SK-N-SH (cell line): ENCODE measurements at regions not wholly inside any gene's neighbourhood (a gene's known extent, or its start where the extent isn't known, plus 50 kb on each side); places are given as distances from the start of the nearest gene placed in this dataset.

Experiments
- CTCF ChIA-PET: fragments of 300-600, 350-600 bp; formaldehyde crosslinking; extraction: SDS; loops from one replicate; lab custom pipeline; 2021; lab: Yijun Ruan, JAX
- POLR2A ChIA-PET: fragments of 350-600 bp; sonication (Branson Sonifier 250); formaldehyde crosslinking; extraction: SDS; loops from one replicate; lab custom pipeline; 2020; ENCODE audit warnings: antibody characterized with exemption, inconsistent platforms; lab: Yijun Ruan, JAX
- DNase-seq: peaks from one replicate; pipeline ENCODE4 v3.0.0; 2012
- H2AFZ ChIP-seq: fragments of 200-600 bp; sonication (generic); 2 replicates; pipeline ENCODE4 v1.8.1; 2016; ENCODE audit warnings: antibody characterized with exemption, mild to moderate bottlenecking, low read depth
- H3F3A ChIP-seq: fragments of 200-600 bp; sonication (generic); replicated peaks from 2 replicates; pipeline ENCODE3; 2016; ENCODE audit warnings: antibody characterized with exemption, mild to moderate bottlenecking; ENCODE audit not compliant: insufficient read depth
- H3K27ac ChIP-seq, 2 experiments: fragments of 200-500 bp in 1 of 2; fragments of 200-600 bp in 1 of 2; sonication (Bioruptor generic) in 1 of 2; sonication (generic), shearing (Covaris generic) in 1 of 2; 2 replicates each; pipeline versions ENCODE4 v1.5.1 to v1.6.1; 2014 to 2016; ENCODE audit warnings: low read depth in 2 of 2, inconsistent platforms in 1 of 2, low read length in 1 of 2, mild to moderate bottlenecking in 1 of 2, mixed read lengths in 1 of 2
- H3K27me3 ChIP-seq: fragments of 200-600 bp; sonication (generic), shearing (Covaris generic); 2 replicates; pipeline ENCODE4 v1.6.1; 2016; ENCODE audit warnings: mixed run types; ENCODE audit not compliant: insufficient read depth
- H3K36me3 ChIP-seq, 2 experiments: fragments of 200-500 bp in 1 of 2; fragments of 200-600 bp in 1 of 2; sonication (Bioruptor generic) in 1 of 2; sonication (generic) in 1 of 2; replicated peaks in 1 of 2; 2 replicates each; pipeline versions ENCODE3 to v1.5.1; 2014 to 2016; ENCODE audit warnings: low read length in 1 of 2, mild to moderate bottlenecking in 1 of 2; ENCODE audit not compliant: insufficient read depth in 2 of 2, control insufficient read depth in 1 of 2
- H3K4me1 ChIP-seq, 2 experiments: fragments of 200-500 bp in 1 of 2; fragments of 200-600 bp in 1 of 2; sonication (Bioruptor generic) in 1 of 2; sonication (generic), shearing (Covaris generic) in 1 of 2; 2 replicates each; pipeline versions ENCODE4 v1.5.1 to v1.6.1; 2014 to 2016; ENCODE audit warnings: low read depth in 1 of 2, low read length in 1 of 2, mixed run types in 1 of 2; ENCODE audit not compliant: insufficient read depth in 2 of 2, control insufficient read depth in 1 of 2
- H3K4me2 ChIP-seq: fragments of 200-600 bp; sonication (generic), shearing (Covaris generic); 2 replicates; pipeline ENCODE4 v1.6.1; 2017; ENCODE audit warnings: mixed run types
- H3K4me3 ChIP-seq, 2 experiments: fragments of 200-500 bp in 1 of 2; fragments of 200-600 bp in 1 of 2; sonication (Bioruptor generic) in 1 of 2; sonication (generic), shearing (Covaris generic) in 1 of 2; 2 replicates each; pipeline versions ENCODE4 v1.5.1 to v1.8.1; 2014 to 2016; ENCODE audit warnings: low read depth in 2 of 2, inconsistent platforms in 1 of 2, low read length in 1 of 2, mild to moderate bottlenecking in 1 of 2, mixed read lengths in 1 of 2, moderate library complexity in 1 of 2
- H3K79me2 ChIP-seq: fragments of 200-600 bp; sonication (generic); 2 replicates; pipeline ENCODE4 v1.8.1; 2017; ENCODE audit warnings: mild to moderate bottlenecking; ENCODE audit not compliant: insufficient read depth
- H3K9ac ChIP-seq: fragments of 200-600 bp; sonication (generic); 2 replicates; pipeline ENCODE4 v1.6.1; 2017; ENCODE audit warnings: mixed run types
- H3K9me2 ChIP-seq: fragments of 200-600 bp; sonication (generic); 2 replicates; pipeline ENCODE4 v1.6.1; 2017; ENCODE audit warnings: mixed run types
- H3K9me3 ChIP-seq: fragments of 200-600 bp; sonication (generic); 2 replicates; pipeline ENCODE4 v1.6.1; 2017; ENCODE audit warnings: mixed run types, mild to moderate bottlenecking, moderate library complexity
- H4K20me1 ChIP-seq: fragments of 200-600 bp; sonication (generic); 2 replicates; pipeline ENCODE4 v1.6.1; 2017; ENCODE audit warnings: mild to moderate bottlenecking, mixed run types; ENCODE audit not compliant: insufficient read depth
- CHD2 ChIP-seq: fragments of 150-350 bp; IDR thresholded peaks from 2 replicates; pipeline ENCODE4 v1.6.1; 2018; ENCODE audit warnings: low read length; ENCODE audit not compliant: partially characterized antibody
- EP300 ChIP-seq, 2 experiments: IDR thresholded peaks; 2 replicates each; pipeline versions ENCODE4 v1.4.0 to v1.6.1; 2012; ENCODE audit warnings: borderline replicate concordance in 1 of 2, low read depth in 1 of 2, low read length in 1 of 2
- FOSL2 ChIP-seq: IDR thresholded peaks from 2 replicates; pipeline ENCODE4 v1.4.0; 2012; ENCODE audit warnings: low read depth, mild to moderate bottlenecking, moderate library complexity, borderline replicate concordance
- FOXM1 ChIP-seq: IDR thresholded peaks from 2 replicates; pipeline ENCODE4 v1.4.0; 2012; ENCODE audit warnings: low read depth, mild to moderate bottlenecking
- GATA2 ChIP-seq: sonication (generic); formaldehyde crosslinking; IDR thresholded peaks from 2 replicates; pipeline ENCODE4 v1.5.0; 2020; ENCODE audit warnings: mild to moderate bottlenecking, missing genetic modification reagents
- IRF3 ChIP-seq: fragments of 150-350 bp; IDR thresholded peaks from 2 replicates; pipeline ENCODE4 v1.6.1; 2016; ENCODE audit warnings: mild to moderate bottlenecking, low read depth, low read length
- JUND ChIP-seq: IDR thresholded peaks from 2 replicates; pipeline ENCODE4 v1.4.0; 2012
- MXI1 ChIP-seq: IDR thresholded peaks from 2 replicates; pipeline ENCODE4 v1.6.1; 2012; ENCODE audit warnings: mild to moderate bottlenecking, low read depth, low read length, improper control_type of control experiment
- NFIC ChIP-seq: IDR thresholded peaks from 2 replicates; pipeline ENCODE4 v1.4.0; 2012; ENCODE audit warnings: borderline replicate concordance
- USF2 ChIP-seq: fragments of 150-350 bp; IDR thresholded peaks from 2 replicates; pipeline ENCODE4 v1.6.1; 2017; ENCODE audit warnings: antibody characterized with exemption, low read length, low read depth, borderline replicate concordance
- WGBS: methylation state at CpG from one replicate; pipeline ENCODE4 v1.1.6; 2017; ENCODE audit warnings: low lambda C conversion rate; 5-methylcytosine and 5-hydroxymethylcytosine counted together

GRCh38 chr20:48326434-48326691, 501.4 kb downstream of the PREX1 start:
- POLR2A ChIA-PET: no interaction called here
- 96% methylated on average over 4 of the region's 4 CpGs for WGBS
- Histone ChIP-seq H3K4me1 (peaks cover 4 to 8% of the 10 kb centered on the region in 2 experiments; a peak in 2 of 4 replicates), H2AFZ (no peak overlapping the region), H3K27ac (no peak overlapping the region), H3K4me2 (no peak overlapping the region), H3K9ac (no peak overlapping the region), H3K4me3 (no peak overlapping the region), H3K79me2 (no peaks in the 10 kb centered on the region), H3K36me3 (no peaks in the 10 kb centered on the region), H3K9me3 (no peaks in the 10 kb centered on the region), H3F3A (peaks cover 10% of the 10 kb centered on the region), H4K20me1 (no peaks in the 10 kb centered on the region), H3K9me2 (no peaks in the 10 kb centered on the region), H3K27me3 (no peaks in the 10 kb centered on the region)
- CTCF ChIA-PET: interaction anchor here (1.7 kb wide), 1 partner anchor 294 kb away, joined by 6 read pairs; no protein-coding TSS in a partner anchor
- TF ChIP-seq NFIC (no peak), FOXM1 (no peak), USF2 (no peak), JUND (no peak), MXI1 (no peak), FOSL2 (no peak), CHD2 (no peak), EP300 (IDR thresholded peaks at IDR 0.05; ENCODE audit: borderline replicate concordance in 1 of 2, low read depth in 1 of 2, low read length in 1 of 2) (no peak)
- DNase-seq: no peak

- ChIA-PET CTCF (interaction anchor here (1.7 kb wide), 1 partner anchor 295 kb away, joined by 6 read pairs; no protein-coding TSS in a partner anchor), POLR2A (no interaction called here)
- Histone ChIP-seq H3K36me3 (no peaks in the 10 kb centered on the region), H3K9me2 (no peaks in the 10 kb centered on the region), H3F3A (peaks cover 10% of the 10 kb centered on the region), H3K4me3 (no peak overlapping the region), H3K4me1 (peaks cover 4 to 8% of the 10 kb centered on the region in 2 experiments; a peak in 2 of 4 replicates), H4K20me1 (no peaks in the 10 kb centered on the region), H3K9me3 (no peaks in the 10 kb centered on the region), H3K27me3 (no peaks in the 10 kb centered on the region), H3K27ac (no peak overlapping the region), H3K9ac (no peak overlapping the region), H3K4me2 (no peak overlapping the region), H2AFZ (no peak overlapping the region), H3K79me2 (no peaks in the 10 kb centered on the region)
- no peak for DNase-seq
- TF ChIP-seq IRF3: no peak
- TF ChIP-seq FOSL2: no peak
- no peak for TF ChIP-seq EP300 (IDR thresholded peaks at IDR 0.05; ENCODE audit: borderline replicate concordance in 1 of 2, low read depth in 1 of 2, low read length in 1 of 2)
- no peak for TF ChIP-seq GATA2
- WGBS: 90% methylated on average over 26 of the region's 31 CpGs
Observed at GRCh38 chr20:48325656-48326433, 502.0 kb downstream of the PREX1 start.
